GM21786 (cell line): ENCODE measurements at regions not wholly inside any gene's neighbourhood (a gene's known extent, or its start where the extent isn't known, plus 50 kb on each side); places are given as distances from the start of the nearest gene placed in this dataset.

Experiments
- ATAC-seq: cut with Tn5 transposase; IDR thresholded peaks from one replicate; pipeline ENCODE4 v1.9.1; 2021; ENCODE audit not compliant: unreplicated experiment

GRCh38 chr20:21994203-21994602 is 288.7 kb downstream of the PAX1 start:
- no peak for ATAC-seq

- ATAC-seq: no peak
Measured at GRCh38 chr20:21982559-21982958, 277.1 kb downstream of the PAX1 start.

GRCh38 chr20:21981597-21982344 is 276.3 kb downstream of the PAX1 start:
- ATAC-seq: no peak

GRCh38 chr20:21981179-21981578 is 275.7 kb downstream of the PAX1 start:
- ATAC-seq: no peak

- no peak for ATAC-seq
Measured at GRCh38 chr20:21971436-21971835, 266.0 kb downstream of the PAX1 start.

GRCh38 chr20:21968486-21968885 is 263.0 kb downstream of the PAX1 start:
- no peak for ATAC-seq

- ATAC-seq: no peak
Measured at GRCh38 chr20:21967481-21967880, 262.0 kb downstream of the PAX1 start.

GRCh38 chr20:21956591-21956990 is 251.1 kb downstream of the PAX1 start:
- no peak for ATAC-seq

- no peak for ATAC-seq
Measured at GRCh38 chr20:21947406-21947805, 241.9 kb downstream of the PAX1 start.

- ATAC-seq: no peak
Measured at GRCh38 chr20:21944227-21944626, 238.8 kb downstream of the PAX1 start.

- no peak for ATAC-seq
Measured at GRCh38 chr20:21941941-21942805, 236.7 kb downstream of the PAX1 start.

- ATAC-seq: no peak
Measured at GRCh38 chr20:21936720-21937380, 231.4 kb downstream of the PAX1 start.

GRCh38 chr20:21936261-21936660 is 230.8 kb downstream of the PAX1 start:
- no peak for ATAC-seq

- no peak for ATAC-seq
Measured at GRCh38 chr20:21933526-21933925, 228.1 kb downstream of the PAX1 start.

- ATAC-seq: no peak
Measured at GRCh38 chr20:21921251-21921650, 215.8 kb downstream of the PAX1 start.

GRCh38 chr20:21920211-21920610 is 214.7 kb downstream of the PAX1 start:
- no peak for ATAC-seq

- no peak for ATAC-seq
Measured at GRCh38 chr20:21918398-21918797, 212.9 kb downstream of the PAX1 start.

- no peak for ATAC-seq
Measured at GRCh38 chr20:21902391-21902790, 196.9 kb downstream of the PAX1 start.

GRCh38 chr20:21901470-21902275 is 196.2 kb downstream of the PAX1 start:
- no peak for ATAC-seq

GRCh38 chr20:21900431-21900830 is 195.0 kb downstream of the PAX1 start:
- ATAC-seq: no peak

GRCh38 chr20:21874921-21875320 is 169.5 kb downstream of the PAX1 start:
- ATAC-seq: no peak
